IMR-90 (cell line): ENCODE measurements at regions not wholly inside any gene's neighbourhood (a gene's known extent, or its start where the extent isn't known, plus 50 kb on each side); places are given as distances from the start of the nearest gene placed in this dataset.

ENCODE experiments used
- BHLHE40 ChIP-seq: fragments of 150-350 bp; IDR thresholded peaks from 2 replicates; pipeline ENCODE4 v1.6.1; 2016; ENCODE audit warnings: mild to moderate bottlenecking, low read depth, low read length
- CEBPB ChIP-seq: IDR thresholded peaks from 2 replicates; pipeline ENCODE4 v1.6.1; 2012; ENCODE audit warnings: low read depth, low read length, improper control_type of control experiment
- MAZ ChIP-seq: IDR thresholded peaks from 2 replicates; pipeline ENCODE4 v1.6.1; 2012; ENCODE audit warnings: low read depth, mild to moderate bottlenecking, low read length, improper control_type of control experiment, moderate library complexity, borderline replicate concordance
- MXI1 ChIP-seq: IDR thresholded peaks from 2 replicates; pipeline ENCODE4 v1.6.1; 2012; ENCODE audit warnings: low read depth, mild to moderate bottlenecking, low read length, moderate library complexity, borderline replicate concordance
- NFE2L2 ChIP-seq: fragments of 150-350 bp; IDR thresholded peaks from 2 replicates; pipeline ENCODE4 v1.6.1; 2016; ENCODE audit warnings: low read depth, mild to moderate bottlenecking, low read length
- POLR2A ChIP-seq: IDR thresholded peaks from 2 replicates; pipeline ENCODE4 v1.6.1; 2012; ENCODE audit warnings: mild to moderate bottlenecking, low read depth, low read length
- RAD21 ChIP-seq: IDR thresholded peaks from 2 replicates; pipeline ENCODE4 v1.6.1; 2012; ENCODE audit warnings: low read length, improper control_type of control experiment
- RCOR1 ChIP-seq: IDR thresholded peaks from 2 replicates; pipeline ENCODE4 v1.6.1; 2012; ENCODE audit warnings: mild to moderate bottlenecking, low read length, improper control_type of control experiment; ENCODE audit not compliant: insufficient replicate concordance
- RFX5 ChIP-seq: IDR thresholded peaks from 2 replicates; pipeline ENCODE4 v1.8.0; 2012; ENCODE audit warnings: low read depth, mild to moderate bottlenecking, low read length, moderate library complexity
- SMC3 ChIP-seq: fragments of 150-350 bp; IDR thresholded peaks from 2 replicates; pipeline ENCODE4 v1.6.1; 2016; ENCODE audit warnings: low read depth, mild to moderate bottlenecking, antibody characterized with exemption, low read length, moderate library complexity
- TF ChIP-seq, protein P1 (sequence below): conservative IDR thresholded peaks from 2 replicates; pipeline ENCODE4 v1.5.1; 2012; ENCODE audit warnings: mild to moderate bottlenecking, low read depth, low read length, improper control_type of control experiment
- TF ChIP-seq, protein P2 (sequence below): fragments of 150-350 bp; IDR thresholded peaks from 2 replicates; pipeline ENCODE4 v1.6.1; 2017; ENCODE audit warnings: mild to moderate bottlenecking, antibody characterized with exemption, low read length, low read depth

DNA sequence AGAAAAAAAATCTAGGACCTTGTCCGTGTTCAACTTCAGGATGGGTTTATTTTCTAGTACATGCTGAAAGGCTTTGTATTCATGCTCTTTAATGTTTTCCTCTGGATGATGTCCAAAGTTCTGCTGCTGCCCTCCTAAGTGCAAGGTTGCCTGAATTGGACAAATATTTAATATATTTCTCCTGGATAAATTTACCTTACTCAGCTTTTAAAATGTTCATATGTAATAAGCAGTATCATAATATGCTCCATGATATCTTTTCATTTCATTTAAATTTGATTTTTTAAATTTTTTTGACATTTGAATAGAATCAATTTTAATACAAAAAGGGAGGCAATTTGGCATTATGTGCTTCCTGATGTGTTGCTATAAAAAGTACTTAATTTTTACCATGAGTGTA, 95.9 kb upstream of the SLC25A13 start:
- TF ChIP-seq, protein P1, sequence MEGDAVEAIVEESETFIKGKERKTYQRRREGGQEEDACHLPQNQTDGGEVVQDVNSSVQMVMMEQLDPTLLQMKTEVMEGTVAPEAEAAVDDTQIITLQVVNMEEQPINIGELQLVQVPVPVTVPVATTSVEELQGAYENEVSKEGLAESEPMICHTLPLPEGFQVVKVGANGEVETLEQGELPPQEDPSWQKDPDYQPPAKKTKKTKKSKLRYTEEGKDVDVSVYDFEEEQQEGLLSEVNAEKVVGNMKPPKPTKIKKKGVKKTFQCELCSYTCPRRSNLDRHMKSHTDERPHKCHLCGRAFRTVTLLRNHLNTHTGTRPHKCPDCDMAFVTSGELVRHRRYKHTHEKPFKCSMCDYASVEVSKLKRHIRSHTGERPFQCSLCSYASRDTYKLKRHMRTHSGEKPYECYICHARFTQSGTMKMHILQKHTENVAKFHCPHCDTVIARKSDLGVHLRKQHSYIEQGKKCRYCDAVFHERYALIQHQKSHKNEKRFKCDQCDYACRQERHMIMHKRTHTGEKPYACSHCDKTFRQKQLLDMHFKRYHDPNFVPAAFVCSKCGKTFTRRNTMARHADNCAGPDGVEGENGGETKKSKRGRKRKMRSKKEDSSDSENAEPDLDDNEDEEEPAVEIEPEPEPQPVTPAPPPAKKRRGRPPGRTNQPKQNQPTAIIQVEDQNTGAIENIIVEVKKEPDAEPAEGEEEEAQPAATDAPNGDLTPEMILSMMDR: no peak
- no peak for TF ChIP-seq BHLHE40
- no peak for TF ChIP-seq RAD21
- no peak for TF ChIP-seq POLR2A
- no peak for TF ChIP-seq RCOR1
- TF ChIP-seq MXI1: no peak
- TF ChIP-seq, protein P2, sequence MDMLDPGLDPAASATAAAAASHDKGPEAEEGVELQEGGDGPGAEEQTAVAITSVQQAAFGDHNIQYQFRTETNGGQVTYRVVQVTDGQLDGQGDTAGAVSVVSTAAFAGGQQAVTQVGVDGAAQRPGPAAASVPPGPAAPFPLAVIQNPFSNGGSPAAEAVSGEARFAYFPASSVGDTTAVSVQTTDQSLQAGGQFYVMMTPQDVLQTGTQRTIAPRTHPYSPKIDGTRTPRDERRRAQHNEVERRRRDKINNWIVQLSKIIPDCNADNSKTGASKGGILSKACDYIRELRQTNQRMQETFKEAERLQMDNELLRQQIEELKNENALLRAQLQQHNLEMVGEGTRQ: no peak
- TF ChIP-seq RFX5: no peak
- no peak for TF ChIP-seq CEBPB
- TF ChIP-seq MAZ: no peak
- no peak for TF ChIP-seq NFE2L2
- no peak for TF ChIP-seq SMC3
